GM21528 (cell line): ENCODE measurements at regions not wholly inside any gene's neighbourhood (a gene's known extent, or its start where the extent isn't known, plus 50 kb on each side); places are given as distances from the start of the nearest gene placed in this dataset.
"Not testable (repeated sequence)": the region's sequence is repeated elsewhere in the genome, so short reads cannot be mapped to it uniquely, and the experiment has no call there.

Experiments used
- ATAC-seq: cut with Tn5 transposase; IDR thresholded peaks from one replicate; pipeline ENCODE4 v1.9.1; 2021; ENCODE audit warnings: mild to moderate bottlenecking, moderate library complexity; ENCODE audit not compliant: unreplicated experiment, low FRiP score

DNA sequence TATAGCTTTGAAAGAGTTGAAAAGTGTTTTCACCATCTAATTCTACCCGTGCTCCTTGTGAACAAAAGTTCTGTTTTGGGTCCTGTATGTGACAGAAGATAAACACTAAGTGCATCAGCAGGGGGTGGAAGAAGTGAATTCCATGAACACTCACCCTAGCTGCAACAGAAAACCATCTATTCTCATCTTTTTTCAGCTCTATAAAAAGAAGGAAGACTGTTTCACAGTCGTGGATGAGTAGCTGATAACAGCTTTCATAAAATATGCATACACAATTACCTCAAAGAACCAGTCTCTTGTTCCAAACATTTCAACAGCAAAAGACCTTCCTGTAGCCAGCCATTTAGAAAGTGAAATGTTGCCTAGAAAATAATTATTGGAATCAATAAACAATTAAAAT is 281.7 kb upstream of the RASGRP1 start:
- ATAC-seq, result no peak

DNA sequence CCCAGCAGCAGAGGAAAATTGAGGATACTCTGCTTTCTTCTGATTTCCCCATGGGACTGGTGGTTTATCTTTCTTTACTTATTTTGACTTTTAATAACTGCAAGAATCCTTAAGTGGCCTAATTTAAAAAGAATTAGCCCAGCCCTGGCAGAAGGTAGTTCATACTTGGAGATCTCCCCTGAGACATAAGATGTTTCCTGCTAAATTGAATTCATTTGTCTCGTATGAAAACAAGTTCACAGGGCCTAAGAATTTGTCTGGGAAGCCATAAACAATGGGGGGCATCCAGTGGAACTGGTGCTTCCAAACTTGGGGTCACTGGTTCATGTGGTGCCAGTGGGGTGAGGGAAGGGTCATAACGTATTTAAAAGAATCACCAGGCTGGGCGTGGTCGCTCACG is 283.1 kb upstream of the RASGRP1 start:
- no peak for ATAC-seq

GRCh38 chr15:38849046-38849445 is 284.4 kb upstream of the RASGRP1 start:
- ATAC-seq, result no peak

- not testable (repeated sequence) for ATAC-seq
Measured at GRCh38 chr15:38852188-38852587, 287.6 kb upstream of the RASGRP1 start.

DNA sequence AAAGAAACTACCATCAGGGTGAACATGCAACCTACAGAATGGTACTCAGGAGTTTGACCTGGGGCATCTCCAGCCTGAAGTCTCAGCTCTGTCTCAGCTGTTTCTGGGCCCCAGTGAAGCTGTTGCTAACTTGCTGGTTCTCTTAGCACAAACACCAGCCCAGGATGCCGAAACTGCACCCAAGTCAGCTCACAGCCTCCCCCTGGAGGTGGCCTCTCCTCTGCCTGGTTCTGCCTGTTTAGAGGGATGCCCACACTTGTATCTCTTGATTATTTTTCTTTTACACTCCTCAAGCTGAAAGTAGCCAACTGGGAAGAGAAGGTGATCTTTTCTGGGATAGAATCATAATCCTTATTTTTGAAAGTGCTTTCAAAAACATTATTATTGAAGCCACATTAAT is 289.0 kb upstream of the RASGRP1 start:
- ATAC-seq, result no peak

GRCh38 chr15:38854506-38854905 is 289.9 kb upstream of the RASGRP1 start:
- ATAC-seq, result no peak

DNA sequence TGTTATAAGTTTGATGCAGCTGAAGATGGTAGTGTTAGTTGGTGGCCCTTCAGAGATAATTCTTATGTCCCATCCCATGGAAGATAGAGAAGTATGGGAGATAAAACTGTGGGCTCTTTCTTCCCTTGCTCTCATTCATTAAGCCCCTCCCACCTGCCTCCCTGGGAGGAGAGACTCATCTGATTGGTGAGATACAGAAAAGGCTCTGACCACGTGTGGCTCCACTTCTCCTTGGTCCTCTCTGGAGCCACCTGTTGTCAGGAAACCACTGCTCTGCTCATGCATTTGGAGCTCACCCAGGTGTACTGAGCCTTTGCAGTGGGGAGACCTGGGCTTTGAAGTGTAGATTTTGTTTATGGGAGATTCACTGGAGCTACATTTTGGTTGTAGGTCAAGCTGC is 293.2 kb upstream of the RASGRP1 start:
- ATAC-seq, result no peak

DNA sequence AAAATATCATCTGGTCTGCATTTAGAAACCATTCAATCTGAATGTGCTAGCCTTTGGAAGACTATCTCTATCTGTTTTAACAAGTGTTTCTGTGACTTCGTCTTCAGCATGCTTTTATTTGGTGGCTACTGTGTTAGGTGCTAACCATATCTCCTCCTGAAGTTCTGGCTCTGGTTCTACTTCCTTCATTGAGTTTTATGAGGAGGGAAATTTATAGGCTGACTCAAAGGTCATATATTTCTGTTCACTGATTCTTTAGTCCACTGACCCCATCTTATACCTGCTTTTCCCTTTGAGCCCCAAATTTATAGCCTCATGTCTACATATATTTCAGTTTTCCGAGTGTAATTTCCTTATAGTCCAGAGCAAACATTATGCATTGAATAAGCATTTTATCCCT is 295.0 kb upstream of the RASGRP1 start:
- ATAC-seq, result no peak

DNA sequence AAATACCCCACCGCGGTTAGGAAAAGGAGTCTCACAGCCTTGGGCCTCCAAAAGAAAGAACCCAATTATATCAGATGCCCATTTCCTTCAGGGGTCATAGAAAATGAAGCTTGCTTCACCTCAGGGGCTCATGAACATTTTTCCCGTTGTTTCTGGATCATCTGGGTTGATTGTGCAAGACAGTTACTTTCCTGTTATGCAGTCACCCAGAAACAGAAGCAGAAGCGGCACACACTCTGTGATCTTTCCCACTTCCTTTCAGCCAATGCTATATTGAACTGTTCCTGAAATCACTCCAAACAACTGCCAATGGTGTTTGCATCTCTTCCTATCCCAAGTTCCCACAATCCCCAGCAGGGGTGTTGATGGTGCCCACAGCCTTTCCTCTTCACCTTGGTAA is 295.6 kb upstream of the RASGRP1 start:
- no peak for ATAC-seq

GRCh38 chr15:38860674-38861073 is 296.1 kb upstream of the RASGRP1 start:
- no peak for ATAC-seq

DNA sequence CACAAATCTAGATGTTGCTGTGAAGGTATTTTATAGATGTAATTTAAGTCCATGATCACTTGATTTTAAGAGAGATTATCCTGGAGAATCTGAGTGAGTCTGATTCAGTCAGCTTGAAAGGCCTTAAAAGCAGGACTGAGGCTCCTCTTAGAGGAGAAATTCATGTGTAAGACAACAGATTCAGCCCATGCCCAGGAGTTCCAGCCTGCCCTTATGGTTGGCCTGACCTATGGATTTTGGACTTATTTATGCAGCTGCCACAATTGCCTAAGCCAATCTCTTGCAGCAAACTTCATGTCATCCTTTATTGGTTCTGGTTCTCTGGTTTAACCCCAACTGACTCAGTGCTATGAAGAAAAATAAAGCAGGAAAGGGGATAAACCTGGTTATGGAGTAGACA is 296.5 kb upstream of the RASGRP1 start:
- ATAC-seq, result no peak

GRCh38 chr15:38862099-38862498 is 297.5 kb upstream of the RASGRP1 start:
- no peak for ATAC-seq

- no peak for ATAC-seq
Measured at GRCh38 chr15:38863381-38863780, 298.8 kb upstream of the RASGRP1 start.

GRCh38 chr15:38864122-38864521 is 299.5 kb upstream of the RASGRP1 start:
- no peak for ATAC-seq

DNA sequence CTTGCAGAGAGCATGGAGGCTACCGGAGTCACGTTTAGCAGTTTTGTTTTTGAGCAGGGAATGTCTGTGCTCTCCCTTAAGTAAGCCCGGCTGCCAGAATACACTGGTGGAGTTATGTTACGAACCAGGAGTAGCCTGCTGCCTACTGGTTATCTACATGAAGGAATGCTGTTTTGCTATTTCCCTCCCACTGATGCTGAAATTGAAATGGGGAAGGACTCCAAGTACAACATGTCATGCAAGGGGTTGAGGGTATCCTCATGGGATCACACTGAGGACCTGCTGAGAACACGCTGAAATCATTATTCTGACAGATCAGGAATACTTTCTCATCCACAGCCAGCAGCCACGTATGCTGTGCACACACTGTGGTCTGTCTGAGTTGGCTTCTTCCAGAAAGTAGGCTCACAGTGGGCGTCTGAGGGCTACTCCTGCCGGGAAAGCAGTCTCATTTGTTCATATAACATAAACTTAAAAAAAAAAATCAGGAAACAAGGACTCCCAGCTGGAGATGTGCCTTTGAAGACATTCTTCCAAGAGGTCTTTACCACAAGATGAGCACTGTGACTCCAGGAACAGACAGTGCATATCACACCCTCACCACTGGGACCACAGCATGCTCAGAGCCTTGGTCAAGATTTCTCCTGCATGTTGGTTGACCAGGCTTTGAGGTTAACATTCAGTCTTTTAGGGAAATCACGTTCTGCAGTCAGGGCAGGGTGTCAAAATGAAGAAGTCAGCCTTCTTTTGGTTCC is 300.4 kb upstream of the RASGRP1 start:
- ATAC-seq, result no peak

DNA sequence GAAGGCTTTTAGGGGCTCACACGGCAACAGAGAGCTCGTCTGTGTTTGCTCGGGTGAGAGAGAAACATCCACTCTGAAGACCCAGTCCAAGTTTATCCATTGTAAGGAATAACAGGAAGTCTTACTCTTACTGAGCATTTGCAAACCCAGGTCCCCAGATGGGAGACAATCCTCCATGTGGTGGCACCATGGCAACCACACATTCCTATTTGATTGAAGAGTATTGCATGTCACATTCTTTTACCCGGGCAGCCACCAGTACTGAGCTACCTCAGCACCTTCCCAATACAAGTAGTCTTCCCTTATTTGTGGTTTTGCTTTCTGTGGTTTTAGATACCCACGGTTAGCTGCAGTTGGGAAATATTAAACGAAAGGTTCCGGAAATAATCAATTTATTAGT is 302.9 kb upstream of the RASGRP1 start:
- no peak for ATAC-seq

DNA sequence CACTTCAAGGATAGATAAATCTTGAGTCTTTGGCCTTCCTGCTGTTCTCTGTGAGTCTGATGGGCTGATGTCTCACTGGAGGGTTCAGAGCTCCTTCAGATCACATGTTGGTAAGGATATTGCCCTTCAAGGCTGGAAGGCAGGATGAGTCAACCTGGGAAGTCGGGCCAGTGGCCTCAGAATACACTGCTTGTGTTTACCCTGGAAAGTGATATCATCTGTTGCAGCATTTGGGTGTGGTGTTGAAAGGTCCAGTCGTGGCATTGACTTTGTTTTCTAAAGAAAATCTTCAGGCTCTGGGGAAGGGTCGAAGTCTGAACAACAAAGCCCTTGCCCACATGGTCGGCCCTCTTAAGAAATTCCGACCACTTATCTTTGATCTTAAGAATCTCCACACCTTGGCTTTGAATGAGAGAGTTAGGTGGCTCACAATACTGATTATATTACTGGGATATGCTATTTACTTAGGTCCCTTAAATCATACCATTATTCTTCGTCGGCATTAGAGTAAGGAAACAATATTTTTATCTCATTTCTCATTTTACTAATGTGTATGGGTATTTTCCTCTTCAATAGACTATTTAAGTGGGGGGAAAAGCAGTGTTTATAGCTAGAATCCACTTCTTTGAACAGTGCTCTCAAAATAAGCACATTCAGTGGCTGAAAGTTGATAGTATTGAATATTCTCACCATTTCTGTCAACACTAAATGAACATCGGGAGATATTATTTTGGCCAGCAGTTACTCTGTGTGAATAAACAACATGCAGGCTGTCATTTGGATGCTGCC is 303.9 kb upstream of the RASGRP1 start:
- ATAC-seq, result no peak

DNA sequence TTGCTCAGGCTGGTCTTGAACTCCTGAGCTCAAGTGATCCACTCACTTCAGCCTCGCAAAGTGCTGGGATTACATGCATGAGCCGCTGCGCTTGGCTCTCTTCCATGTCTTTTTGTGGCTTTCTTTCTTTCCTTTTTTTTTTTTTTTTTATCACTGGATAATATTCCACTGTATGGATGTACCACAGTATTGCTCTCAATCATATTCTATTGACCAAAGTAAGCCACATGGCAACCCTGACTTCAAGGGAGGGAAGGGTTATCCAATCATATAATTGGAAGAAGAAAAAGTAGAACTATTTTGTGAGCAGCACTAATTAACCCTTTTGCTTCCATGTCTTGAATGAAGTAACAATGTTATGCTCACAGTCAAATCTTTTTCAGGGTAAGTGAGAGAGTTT is 307.0 kb upstream of the RASGRP1 start:
- ATAC-seq, result no peak

DNA sequence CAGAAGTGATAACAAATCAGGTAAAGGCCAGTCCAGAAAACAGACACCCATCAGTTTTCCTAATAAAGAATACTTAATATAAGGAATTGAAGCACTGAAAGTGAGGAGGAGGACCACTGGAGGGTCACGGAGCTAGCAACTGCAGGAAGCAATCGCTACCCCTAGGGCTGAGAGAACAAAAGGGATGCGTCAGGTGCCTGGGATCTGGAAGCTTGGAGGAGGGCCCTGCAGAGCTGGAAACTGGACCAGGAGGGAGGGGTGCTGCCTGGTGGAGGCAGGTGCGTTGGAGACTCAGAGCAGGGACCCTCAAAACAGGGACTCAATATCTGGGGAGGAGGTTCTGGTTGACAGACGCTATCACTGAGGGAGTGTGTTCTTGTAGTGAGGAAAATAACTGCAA is 308.1 kb upstream of the RASGRP1 start:
- ATAC-seq, result no peak

DNA sequence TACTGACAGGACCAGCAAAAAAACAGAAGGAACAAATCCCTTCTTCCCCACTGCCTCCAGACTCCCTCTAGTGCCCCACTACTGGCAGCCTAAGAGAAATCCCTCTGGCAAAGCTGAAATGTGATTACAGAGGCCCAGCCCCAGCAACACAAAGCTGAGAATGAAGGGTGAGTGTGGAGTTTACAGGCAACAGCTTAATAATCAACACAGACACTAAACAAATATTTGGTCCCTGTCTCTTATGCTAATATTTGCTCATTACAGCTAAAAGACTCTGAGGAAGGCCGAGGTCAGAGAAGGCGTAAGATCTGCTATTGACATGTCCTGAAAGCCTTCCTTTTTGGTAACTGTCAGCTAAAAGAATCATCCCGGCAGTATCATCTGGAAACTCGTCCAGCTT is 308.5 kb upstream of the RASGRP1 start:
- no peak for ATAC-seq

DNA sequence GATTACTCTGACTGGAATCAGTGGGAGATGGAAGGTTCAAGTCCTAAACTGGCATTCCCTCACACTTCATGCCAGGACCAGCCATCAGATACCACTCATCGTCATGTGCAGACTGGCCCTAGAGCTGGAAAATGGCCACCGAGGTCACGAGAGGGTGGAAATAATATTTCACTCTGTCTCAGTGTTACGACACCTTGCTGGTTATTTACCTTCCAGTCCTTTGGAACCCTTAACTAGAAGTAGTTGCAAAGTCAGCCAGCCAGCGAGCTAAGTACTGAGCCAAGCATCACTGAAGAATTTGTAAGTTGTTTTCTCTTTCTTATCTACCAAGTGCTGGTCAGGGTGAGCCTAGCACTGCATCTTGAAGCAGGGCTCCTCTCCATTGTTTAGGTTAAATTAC is 309.9 kb upstream of the RASGRP1 start:
- ATAC-seq, result no peak

- ATAC-seq, result no peak
Measured at GRCh38 chr15:38876211-38876610, 311.6 kb upstream of the RASGRP1 start.
